H1 (cell line): ENCODE measurements at regions not wholly inside any gene's neighbourhood (a gene's known extent, or its start where the extent isn't known, plus 50 kb on each side); places are given as distances from the start of the nearest gene placed in this dataset.

ENCODE experiments used
- USF2 ChIP-seq: IDR thresholded peaks from 2 replicates; pipeline ENCODE4 v1.6.1; 2011; ENCODE audit warnings: low read length, improper control_type of control experiment

DNA sequence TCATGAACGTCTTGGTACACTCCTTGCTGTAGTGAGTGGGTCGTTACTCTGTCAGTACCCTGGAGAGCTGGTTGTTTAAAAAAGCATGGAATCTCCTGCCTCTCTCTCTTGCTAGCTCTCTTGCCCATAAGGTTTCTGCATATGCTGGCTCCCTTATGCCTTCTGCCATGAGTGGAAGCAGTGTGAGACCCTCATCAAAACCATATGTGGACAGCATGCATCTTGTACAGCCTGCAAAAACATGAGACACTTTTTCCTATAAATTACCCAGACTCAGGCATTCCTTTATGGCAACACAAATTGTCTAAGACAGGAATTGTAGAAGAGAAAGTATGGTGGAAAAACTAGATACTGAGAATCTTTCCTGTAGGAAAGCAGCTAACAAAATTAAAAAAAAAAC is 516.3 kb downstream of the SLITRK6 start (continued):
- TF ChIP-seq USF2 = no peak
- TF ChIP-seq, all 59 proteins: peak for 0
